ENCODE measurements at regions not wholly inside any gene's neighbourhood (a gene's known extent, or its start where the extent isn't known, plus 50 kb on each side); places are given as distances from the start of the nearest gene placed in this dataset.
"Not testable (repeated sequence)": the region's sequence is repeated elsewhere in the genome, so short reads cannot be mapped to it uniquely, and the experiment has no call there.

- no peak for DNase-seq
Measured at GRCh38 chr3:151675858-151676615, 57.7 kb upstream of the AADACL2 start.

- DNase-seq = no peak
Measured at GRCh38 chr3:151673974-151674373, 59.8 kb upstream of the AADACL2 start.

- not testable (repeated sequence) for DNase-seq
Measured at GRCh38 chr3:151667762-151668161, 66.0 kb upstream of the AADACL2 start.

GRCh38 chr3:151660885-151661284 is 72.8 kb upstream of the AADACL2 start:
- no peak for DNase-seq

- no peak for DNase-seq
Measured at GRCh38 chr3:151644986-151645385, 88.7 kb upstream of the AADACL2 start.

GRCh38 chr3:151644020-151644620 is 89.6 kb upstream of the AADACL2 start:
- no peak for DNase-seq

GRCh38 chr3:151639418-151639740 is 94.3 kb upstream of the AADACL2 start:
- DNase-seq = no peak

- no peak for DNase-seq
Measured at GRCh38 chr3:151638555-151639417, 94.9 kb upstream of the AADACL2 start.

- no peak for DNase-seq
Measured at GRCh38 chr3:151635905-151636304, 97.8 kb upstream of the AADACL2 start.

GRCh38 chr3:151631946-151632345 is 101.8 kb upstream of the AADACL2 start:
- no peak for DNase-seq

- no peak for DNase-seq
Measured at GRCh38 chr3:151630938-151631441, 102.7 kb upstream of the AADACL2 start.

GRCh38 chr3:151630035-151630434 is 103.7 kb upstream of the AADACL2 start:
- DNase-seq = no peak

GRCh38 chr3:151625586-151625985 is 108.1 kb upstream of the AADACL2 start:
- no peak for DNase-seq

GRCh38 chr3:151625086-151625485 is 108.6 kb upstream of the AADACL2 start:
- DNase-seq = no peak

GRCh38 chr3:151620071-151620470 is 113.7 kb upstream of the AADACL2 start:
- DNase-seq = no peak

- DNase-seq = no peak
Measured at GRCh38 chr3:151615464-151615863, 118.3 kb upstream of the AADACL2 start.

GRCh38 chr3:151612115-151612514 is 121.6 kb upstream of the AADACL2 start:
- no peak for DNase-seq

GRCh38 chr3:151611419-151611818 is 122.3 kb upstream of the AADACL2 start:
- DNase-seq = no peak

- no peak for DNase-seq
Measured at GRCh38 chr3:151609491-151609890, 124.2 kb upstream of the AADACL2 start.

GRCh38 chr3:151604891-151605290 is 128.8 kb upstream of the AADACL2 start:
- no peak for DNase-seq

- DNase-seq = no peak
Measured at GRCh38 chr3:151600783-151601182, 132.9 kb upstream of the AADACL2 start.

- DNase-seq = no peak
Measured at GRCh38 chr3:151599103-151599672, 134.5 kb upstream of the AADACL2 start.

GRCh38 chr3:151596940-151597339 is 136.1 kb upstream of the IGSF10 start:
- no peak for DNase-seq
